IMR-90 (cell line): ENCODE measurements at regions not wholly inside any gene's neighbourhood (a gene's known extent, or its start where the extent isn't known, plus 50 kb on each side); places are given as distances from the start of the nearest gene placed in this dataset.

Experiments
- ATAC-seq: fragments of 200-7000 bp; cut with Tn5 transposase; 2 replicates; pipeline ENCODE4 v1.9.1; 2020; ENCODE audit warnings: low read depth, mild to moderate bottlenecking, moderate library complexity
- BruUV-seq: library from RNA; stranded (reverse); fragments of 400-500 nt; replicated peaks from 2 replicates; lab custom pipeline; 2021; lab: Mats Ljungman, UMichigan
- CTCF ChIA-PET: fragments of 300-600 bp; formaldehyde crosslinking; extraction: SDS; loops from one replicate; lab custom pipeline; 2021; ENCODE audit warnings: antibody characterized with exemption; lab: Yijun Ruan, JAX
- POLR2A ChIA-PET: fragments of 300-600 bp; sonication (Branson Sonifier 250); formaldehyde crosslinking; loops from one replicate; lab custom pipeline; 2022; ENCODE audit warnings: antibody characterized with exemption; ENCODE audit not compliant: unreplicated experiment; lab: Charles Lee
- DNase-seq: peaks from one replicate; pipeline ENCODE4 v3.0.0; 2013
- H2AFZ ChIP-seq: replicated peaks from 2 replicates; pipeline ENCODE3; 2013; ENCODE audit warnings: low read length, mild to moderate bottlenecking; ENCODE audit not compliant: poor library complexity
- H2AK5ac ChIP-seq: 2 replicates; pipeline ENCODE4 v1.6.1; 2013; ENCODE audit warnings: low read depth, low read length, inconsistent platforms
- H2AK9ac ChIP-seq: replicated peaks from 2 replicates; pipeline ENCODE3; 2013; ENCODE audit warnings: mild to moderate bottlenecking, low read depth, low read length, moderate library complexity; ENCODE audit not compliant: poor library complexity
- H2BK120ac ChIP-seq: 2 replicates; pipeline ENCODE4 v1.6.1; 2013; ENCODE audit warnings: low read depth, low read length, inconsistent platforms
- H2BK15ac ChIP-seq: 3 replicates; pipeline ENCODE4 v1.6.1; 2013; ENCODE audit warnings: low read depth, low read length, inconsistent platforms
- H2BK20ac ChIP-seq: 2 replicates; pipeline ENCODE4 v1.6.1; 2013; ENCODE audit warnings: low read depth, mild to moderate bottlenecking, inconsistent platforms, low read length, moderate library complexity
- H2BK5ac ChIP-seq: 2 replicates; pipeline ENCODE4 v1.6.1; 2013; ENCODE audit warnings: mild to moderate bottlenecking, low read depth, low read length, inconsistent platforms; ENCODE audit not compliant: poor library complexity, severe bottlenecking
- H3K14ac ChIP-seq: replicated peaks from 2 replicates; pipeline ENCODE4 v1.6.1; 2013; ENCODE audit warnings: low read depth, low read length, inconsistent platforms
- H3K18ac ChIP-seq: 2 replicates; pipeline ENCODE4 v1.6.1; 2013; ENCODE audit warnings: low read depth, low read length, control low read depth
- H3K23ac ChIP-seq: 2 replicates; pipeline ENCODE4 v1.6.1; 2013; ENCODE audit warnings: low read depth, low read length, inconsistent platforms
- H3K27ac ChIP-seq: 2 replicates; pipeline ENCODE4 v1.5.1; 2013; ENCODE audit warnings: mild to moderate bottlenecking, control low read depth, low read length; ENCODE audit not compliant: insufficient read depth
- H3K27me3 ChIP-seq: 2 replicates; pipeline ENCODE4 v1.6.1; 2013; ENCODE audit warnings: low read length; ENCODE audit not compliant: control insufficient read depth, insufficient read depth
- H3K36me3 ChIP-seq: 2 replicates; pipeline ENCODE4 v1.6.1; 2013; ENCODE audit warnings: low read length, mixed read lengths; ENCODE audit not compliant: control insufficient read depth, insufficient read depth
- H3K4ac ChIP-seq: 2 replicates; pipeline ENCODE4 v1.6.1; 2013; ENCODE audit warnings: low read depth, low read length, inconsistent platforms
- H3K4me1 ChIP-seq: 2 replicates; pipeline ENCODE4 v1.6.1; 2013; ENCODE audit warnings: low read length, mixed read lengths; ENCODE audit not compliant: control insufficient read depth, insufficient read depth
- H3K4me2 ChIP-seq: 2 replicates; pipeline ENCODE4 v1.6.1; 2013; ENCODE audit warnings: low read depth, mild to moderate bottlenecking, control low read depth, low read length, moderate library complexity
- H3K4me3 ChIP-seq: 2 replicates; pipeline ENCODE4 v1.5.1; 2013; ENCODE audit warnings: low read depth, mild to moderate bottlenecking, control low read depth, low read length, moderate library complexity; ENCODE audit not compliant: insufficient read depth
- H3K56ac ChIP-seq: 2 replicates; pipeline ENCODE4 v1.6.1; 2013; ENCODE audit warnings: low read length, inconsistent platforms; ENCODE audit not compliant: insufficient read depth; ENCODE audit errors: extremely low read depth
- H3K79me1 ChIP-seq, 2 experiments: 2 replicates each; pipeline ENCODE4 v1.6.1; 2013; ENCODE audit warnings: low read length in 2 of 2, inconsistent platforms in 1 of 2, low read depth in 1 of 2
- H3K9ac ChIP-seq: 2 replicates; pipeline ENCODE4 v1.6.1; 2013; ENCODE audit warnings: low read depth, low read length, control low read depth
- H3K9me1 ChIP-seq: 2 replicates; pipeline ENCODE4 v1.6.1; 2013; ENCODE audit warnings: low read length, inconsistent platforms; ENCODE audit not compliant: insufficient read depth
- H3K9me3 ChIP-seq: 2 replicates; pipeline ENCODE4 v1.6.1; 2013; ENCODE audit warnings: low read length; ENCODE audit not compliant: control insufficient read depth, insufficient read depth
- H4K20me1 ChIP-seq: 2 replicates; pipeline ENCODE4 v1.6.1; 2013; ENCODE audit warnings: low read length, inconsistent platforms; ENCODE audit not compliant: insufficient read depth
- H4K5ac ChIP-seq: 2 replicates; pipeline ENCODE4 v1.6.1; 2013; ENCODE audit warnings: mild to moderate bottlenecking, low read depth, low read length, control low read depth
- H4K8ac ChIP-seq, 2 experiments: 2 replicates each; pipeline ENCODE4 v1.6.1; 2013; ENCODE audit warnings: low read depth in 2 of 2, low read length in 2 of 2, control low read depth in 1 of 2, inconsistent platforms in 1 of 2
- H4K91ac ChIP-seq: 2 replicates; pipeline ENCODE4 v1.6.1; 2013; ENCODE audit warnings: low read depth, low read length, inconsistent platforms; ENCODE audit not compliant: insufficient read depth
- BHLHE40 ChIP-seq: fragments of 150-350 bp; IDR thresholded peaks from 2 replicates; pipeline ENCODE4 v1.6.1; 2016; ENCODE audit warnings: mild to moderate bottlenecking, low read depth, low read length
- FOS ChIP-seq: fragments of 150-350 bp; IDR thresholded peaks from 2 replicates; pipeline ENCODE4 v1.6.1; 2016; ENCODE audit warnings: low read depth, low read length
- MAZ ChIP-seq: IDR thresholded peaks from 2 replicates; pipeline ENCODE4 v1.6.1; 2012; ENCODE audit warnings: low read depth, mild to moderate bottlenecking, low read length, improper control_type of control experiment, moderate library complexity, borderline replicate concordance
- RCOR1 ChIP-seq: IDR thresholded peaks from 2 replicates; pipeline ENCODE4 v1.6.1; 2012; ENCODE audit warnings: mild to moderate bottlenecking, low read length, improper control_type of control experiment; ENCODE audit not compliant: insufficient replicate concordance
- WGBS, 2 experiments: methylation state at CpG; one replicate each; pipeline versions ENCODE4 v1.1.5 to v1.1.7; 2013; ENCODE audit warnings: missing lambda C conversion rate in 2 of 2; ENCODE audit not compliant: insufficient read length in 1 of 2; ENCODE audit errors: extremely low coverage in 2 of 2; 5-methylcytosine and 5-hydroxymethylcytosine counted together
- dilution Hi-C: fragments of 300-500 bp; cut with HindIII; formaldehyde crosslinking; loops from one replicate; pipeline ENCODE4 v1.14.3; 2018; ENCODE audit warnings: low sequenced_read_pairs; ENCODE audit not compliant: unreplicated experiment
- in situ Hi-C: fragments of 300-500 bp; cut with MboI; formaldehyde crosslinking; loops from 3 replicates; pipeline ENCODE4 v1.14.3; 2019; ENCODE audit warnings: low sequenced_read_pairs, inconsistent platforms, mixed read lengths
- intact Hi-C: fragments of 100-400 bp; cut with micrococcal nuclease; formaldehyde crosslinking; loops from 2 replicates; pipeline ENCODE4 v1.10.0; 2022
- TF ChIP-seq, protein P1 (sequence below): fragments of 150-350 bp; IDR thresholded peaks from 2 replicates; pipeline ENCODE4 v1.6.1; 2017; ENCODE audit warnings: mild to moderate bottlenecking, antibody characterized with exemption, low read length, low read depth

- dilution Hi-C loops (no loop called here), in situ Hi-C loops (loop anchor here (25.0 kb wide), 1 partner anchor 1663 kb away; the partner anchor contains the start of gene IRS1), intact Hi-C loops (loop anchor here (1.0 to 5.0 kb wide), 3 partner anchors 82 to 536 kb away; partner anchors contain the start of gene DOCK10)
- Histone ChIP-seq H3K4me3 (no peak overlapping the region), H3K9me3 (no peaks in the 10 kb centered on the region), H3K4ac (no peak overlapping the region), H3K9me1 (no peaks in the 10 kb centered on the region), H3K79me1 (no peaks in the 10 kb centered on the region), H2AK9ac (no peak overlapping the region), H3K27ac (no peak overlapping the region), H4K20me1 (no peaks in the 10 kb centered on the region), H3K23ac (no peak overlapping the region), H2AFZ (no peak overlapping the region), H3K56ac (no peak overlapping the region), H2BK20ac (no peak overlapping the region), H2BK15ac (no peak overlapping the region), H2BK5ac (no peak overlapping the region), H4K91ac (no peak overlapping the region), H3K9ac (no peak overlapping the region), H2AK5ac (no peak overlapping the region), H4K8ac (no peak overlapping the region), H3K18ac (no peak overlapping the region), H3K14ac (no peak overlapping the region), H4K5ac (no peak overlapping the region), H2BK120ac (no peak overlapping the region), H3K4me2 (no peak overlapping the region), H3K4me1 (no peaks in the 10 kb centered on the region; the same call in 1 of the 2 replicates), H3K27me3 (no peaks in the 10 kb centered on the region), H3K36me3 (no peaks in the 10 kb centered on the region)
- POLR2A ChIA-PET: no interaction called here
- CTCF ChIA-PET: interaction anchor here (0.7 to 1.2 kb wide), 3 partner anchors 536 to 574 kb away, joined by 3 to 11 read pairs (median 3); no protein-coding TSS in a partner anchor
- WGBS, 2 experiments: no CpG with 5 or more reads among the region's 7 CpGs
- no TSS peak for BruUV-seq
- peak; percentile 21 for DNase-seq
- ATAC-seq: peak; percentile 65
- TF ChIP-seq, protein P1, sequence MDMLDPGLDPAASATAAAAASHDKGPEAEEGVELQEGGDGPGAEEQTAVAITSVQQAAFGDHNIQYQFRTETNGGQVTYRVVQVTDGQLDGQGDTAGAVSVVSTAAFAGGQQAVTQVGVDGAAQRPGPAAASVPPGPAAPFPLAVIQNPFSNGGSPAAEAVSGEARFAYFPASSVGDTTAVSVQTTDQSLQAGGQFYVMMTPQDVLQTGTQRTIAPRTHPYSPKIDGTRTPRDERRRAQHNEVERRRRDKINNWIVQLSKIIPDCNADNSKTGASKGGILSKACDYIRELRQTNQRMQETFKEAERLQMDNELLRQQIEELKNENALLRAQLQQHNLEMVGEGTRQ: no peak
- TF ChIP-seq FOS (no peak), BHLHE40 (no peak), RCOR1 (no peak), MAZ (no peak)
Observed at GRCh38 chr2:225124311-225125017, 82.2 kb upstream of the DOCK10 start.
